ENCODE measurements at regions not wholly inside any gene's neighbourhood (a gene's known extent, or its start where the extent isn't known, plus 50 kb on each side); places are given as distances from the start of the nearest gene placed in this dataset.

DNA sequence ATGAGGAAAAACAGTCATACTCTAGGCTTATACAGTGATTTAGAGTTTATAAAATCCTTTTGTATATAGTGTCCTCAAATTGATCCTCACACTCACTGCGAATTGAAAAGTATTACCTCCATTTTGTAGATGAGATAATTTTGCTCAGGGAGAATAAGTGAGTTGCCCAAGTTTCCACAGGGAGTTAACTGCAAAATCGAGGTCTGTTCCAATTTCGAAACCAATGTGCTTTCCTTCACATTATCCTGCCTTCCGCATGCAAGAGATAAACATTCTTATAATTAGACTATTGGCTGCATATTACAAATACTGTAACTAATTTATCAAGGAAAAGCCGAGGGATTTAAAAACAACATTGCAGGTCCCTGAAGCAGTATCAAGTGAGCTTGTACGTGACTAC, 667.0 kb downstream of the SQOR start:
- TF ChIP-seq, protein P1, sequence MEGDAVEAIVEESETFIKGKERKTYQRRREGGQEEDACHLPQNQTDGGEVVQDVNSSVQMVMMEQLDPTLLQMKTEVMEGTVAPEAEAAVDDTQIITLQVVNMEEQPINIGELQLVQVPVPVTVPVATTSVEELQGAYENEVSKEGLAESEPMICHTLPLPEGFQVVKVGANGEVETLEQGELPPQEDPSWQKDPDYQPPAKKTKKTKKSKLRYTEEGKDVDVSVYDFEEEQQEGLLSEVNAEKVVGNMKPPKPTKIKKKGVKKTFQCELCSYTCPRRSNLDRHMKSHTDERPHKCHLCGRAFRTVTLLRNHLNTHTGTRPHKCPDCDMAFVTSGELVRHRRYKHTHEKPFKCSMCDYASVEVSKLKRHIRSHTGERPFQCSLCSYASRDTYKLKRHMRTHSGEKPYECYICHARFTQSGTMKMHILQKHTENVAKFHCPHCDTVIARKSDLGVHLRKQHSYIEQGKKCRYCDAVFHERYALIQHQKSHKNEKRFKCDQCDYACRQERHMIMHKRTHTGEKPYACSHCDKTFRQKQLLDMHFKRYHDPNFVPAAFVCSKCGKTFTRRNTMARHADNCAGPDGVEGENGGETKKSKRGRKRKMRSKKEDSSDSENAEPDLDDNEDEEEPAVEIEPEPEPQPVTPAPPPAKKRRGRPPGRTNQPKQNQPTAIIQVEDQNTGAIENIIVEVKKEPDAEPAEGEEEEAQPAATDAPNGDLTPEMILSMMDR (conservative IDR thresholded peaks at IDR 0.05; ENCODE audit: low read depth, low read length) = no peak
- TF ChIP-seq EZH2 (IDR thresholded peaks at IDR 0.05; ENCODE audit: borderline replicate concordance, low read depth, low read length, poor library complexity, severe bottlenecking) = no peak
